ENCODE measurements at regions not wholly inside any gene's neighbourhood (a gene's known extent, or its start where the extent isn't known, plus 50 kb on each side); places are given as distances from the start of the nearest gene placed in this dataset.

DNA sequence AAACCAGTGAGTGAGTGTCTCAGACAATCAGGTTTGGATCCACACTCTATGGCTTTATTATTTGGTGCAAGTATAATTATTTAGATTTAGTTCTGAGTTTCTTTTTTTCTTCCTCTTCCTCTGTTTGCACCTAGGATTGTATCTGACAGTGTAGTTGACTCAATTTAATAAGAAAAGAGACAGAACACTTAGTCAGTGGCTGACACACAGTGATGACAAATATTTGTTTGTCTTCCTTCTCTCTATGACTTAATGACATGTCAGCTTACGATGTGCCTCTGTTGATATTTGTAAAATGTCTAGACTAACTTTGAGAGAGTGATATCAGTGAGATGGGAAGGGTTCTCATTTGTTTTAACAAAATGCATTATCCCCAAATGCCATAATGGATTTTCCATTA is 129.5 kb upstream of the SLC10A2 start:
- Histone ChIP-seq H3K4me1 (ENCODE audit: control insufficient read depth in 1 of 2, insufficient read depth in 2 of 2, low read length in 2 of 2) (no peaks in the 10 kb centered on the region), H4K20me1 (ENCODE audit: insufficient read depth) (no peaks in the 10 kb centered on the region), H3K4me3 (replicated peaks in 1 of 2; ENCODE audit: low read depth in 1 of 2, low read length in 2 of 2) (no peak overlapping the region), H3K4me2 (ENCODE audit: low read length) (no peak overlapping the region), H3K27me3 (ENCODE audit: insufficient read depth, low read length) (no peaks in the 10 kb centered on the region), H3K36me3 (ENCODE audit: control insufficient read depth in 1 of 2, insufficient read depth in 2 of 2, low read length in 2 of 2) (no peaks in the 10 kb centered on the region), H3K9ac (ENCODE audit: low read length) (no peak overlapping the region), H3K79me2 (ENCODE audit: insufficient read depth, low read length) (no peaks in the 10 kb centered on the region), H2AFZ (ENCODE audit: low read depth, low read length, poor library complexity, severe bottlenecking) (no peak overlapping the region), H3K9me3 (ENCODE audit: control insufficient read depth in 1 of 2, insufficient read depth in 1 of 2, low read depth in 1 of 2, low read length in 2 of 2) (no peaks in the 10 kb centered on the region), H3K27ac (ENCODE audit: low read depth, low read length) (no peak overlapping the region), H3K9me2 (ENCODE audit: insufficient read depth) (no peaks in the 10 kb centered on the region)
- TF ChIP-seq, protein P1, sequence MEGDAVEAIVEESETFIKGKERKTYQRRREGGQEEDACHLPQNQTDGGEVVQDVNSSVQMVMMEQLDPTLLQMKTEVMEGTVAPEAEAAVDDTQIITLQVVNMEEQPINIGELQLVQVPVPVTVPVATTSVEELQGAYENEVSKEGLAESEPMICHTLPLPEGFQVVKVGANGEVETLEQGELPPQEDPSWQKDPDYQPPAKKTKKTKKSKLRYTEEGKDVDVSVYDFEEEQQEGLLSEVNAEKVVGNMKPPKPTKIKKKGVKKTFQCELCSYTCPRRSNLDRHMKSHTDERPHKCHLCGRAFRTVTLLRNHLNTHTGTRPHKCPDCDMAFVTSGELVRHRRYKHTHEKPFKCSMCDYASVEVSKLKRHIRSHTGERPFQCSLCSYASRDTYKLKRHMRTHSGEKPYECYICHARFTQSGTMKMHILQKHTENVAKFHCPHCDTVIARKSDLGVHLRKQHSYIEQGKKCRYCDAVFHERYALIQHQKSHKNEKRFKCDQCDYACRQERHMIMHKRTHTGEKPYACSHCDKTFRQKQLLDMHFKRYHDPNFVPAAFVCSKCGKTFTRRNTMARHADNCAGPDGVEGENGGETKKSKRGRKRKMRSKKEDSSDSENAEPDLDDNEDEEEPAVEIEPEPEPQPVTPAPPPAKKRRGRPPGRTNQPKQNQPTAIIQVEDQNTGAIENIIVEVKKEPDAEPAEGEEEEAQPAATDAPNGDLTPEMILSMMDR (IDR thresholded peaks at IDR 0.05 in 2 of 3, conservative IDR thresholded peaks at IDR 0.05 in 1 of 3; ENCODE audit: borderline replicate concordance in 1 of 3, insufficient read depth in 1 of 3, low read depth in 2 of 3, low read length in 2 of 3): no peak
- TF ChIP-seq ELF1 (IDR thresholded peaks at IDR 0.05; ENCODE audit: borderline replicate concordance, low read depth): no peak
- TF ChIP-seq TCF7L2 (IDR thresholded peaks at IDR 0.05; ENCODE audit: borderline replicate concordance, extremely low read depth, insufficient read depth, insufficient read length): no peak
- TF ChIP-seq SP1 (IDR thresholded peaks at IDR 0.05; ENCODE audit: low read depth): no peak
- TF ChIP-seq EGR1 (IDR thresholded peaks at IDR 0.05; ENCODE audit: low read depth): no peak
- TF ChIP-seq POLR2A (IDR thresholded peaks at IDR 0.05; ENCODE audit: borderline replicate concordance, extremely low read depth, insufficient read depth, insufficient read length): no peak
- TF ChIP-seq EZH2phosphoT487 (IDR thresholded peaks at IDR 0.05; ENCODE audit: borderline replicate concordance): no peak
- no peak for TF ChIP-seq EZH2 (IDR thresholded peaks at IDR 0.05)
- TF ChIP-seq CEBPB (IDR thresholded peaks at IDR 0.05; ENCODE audit: low read depth): no peak
- TF ChIP-seq SRF (IDR thresholded peaks at IDR 0.05; ENCODE audit: low read depth): no peak
- TF ChIP-seq POLR2AphosphoS5 (IDR thresholded peaks at IDR 0.05; ENCODE audit: low read depth, low read length): no peak
- ChIA-PET POLR2A (no interaction called here), RAD21 (ENCODE audit: low non-redundant PET in 1 of 2, low total read pairs in 2 of 2, uncharacterized antibody in 2 of 2, unreplicated experiment in 2 of 2) (no interaction called here), CTCF (no interaction called here)
- BruUV-seq (replicated peaks): no TSS peak
- ATAC-seq: no peak
- intact Hi-C loops (cut with micrococcal nuclease): no loop called here
- no peak for DNase-seq (ENCODE audit: low read depth, low spot score)

Data from HCT116 (cell line).